ENCODE measurements at regions not wholly inside any gene's neighbourhood (a gene's known extent, or its start where the extent isn't known, plus 50 kb on each side); places are given as distances from the start of the nearest gene placed in this dataset.

DNA sequence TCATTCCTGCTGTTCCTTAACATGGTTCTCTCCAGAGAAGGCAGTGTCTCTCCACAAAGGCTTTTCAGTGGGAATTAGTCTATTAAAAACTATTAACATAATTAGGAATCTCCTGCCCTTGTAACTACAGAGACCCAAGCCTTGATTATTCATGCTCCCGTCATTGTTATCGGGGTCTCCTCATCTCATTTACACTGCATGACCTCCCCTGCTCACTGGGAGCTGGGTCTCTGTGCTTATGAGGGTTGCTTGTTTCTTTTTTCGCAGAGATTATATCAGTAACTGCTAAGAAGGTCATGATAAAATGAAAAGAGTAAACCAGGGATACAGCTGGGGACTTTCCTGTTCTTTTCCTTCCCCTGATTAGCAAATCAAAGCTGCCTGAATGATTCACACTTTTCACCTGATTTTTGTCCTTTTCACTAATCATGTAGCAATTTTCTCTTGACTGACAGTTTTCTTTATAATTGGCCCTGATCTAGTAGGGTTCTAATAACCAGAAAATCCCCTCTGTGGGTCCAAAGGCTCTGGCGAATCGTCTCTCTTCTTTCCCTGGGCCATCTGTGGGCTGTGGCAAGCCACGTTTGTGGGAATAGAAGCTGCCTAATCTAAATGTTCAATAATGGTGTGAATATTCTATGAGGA is 116.5 kb upstream of the BARHL2 start:
- TF ChIP-seq POLR2A (IDR thresholded peaks at IDR 0.05; ENCODE audit: low read depth, low read length) (no peak), POLR2AphosphoS5 (IDR thresholded peaks at IDR 0.05; ENCODE audit: low read depth, low read length) (no peak), TAF1 (IDR thresholded peaks at IDR 0.05; ENCODE audit: borderline replicate concordance, low read depth, low read length) (no peak)
